ENCODE measurements at regions not wholly inside any gene's neighbourhood (a gene's known extent, or its start where the extent isn't known, plus 50 kb on each side); places are given as distances from the start of the nearest gene placed in this dataset.
"Not testable (repeated sequence)": the region's sequence is repeated elsewhere in the genome, so short reads cannot be mapped to it uniquely, and the experiment has no call there.

DNA sequence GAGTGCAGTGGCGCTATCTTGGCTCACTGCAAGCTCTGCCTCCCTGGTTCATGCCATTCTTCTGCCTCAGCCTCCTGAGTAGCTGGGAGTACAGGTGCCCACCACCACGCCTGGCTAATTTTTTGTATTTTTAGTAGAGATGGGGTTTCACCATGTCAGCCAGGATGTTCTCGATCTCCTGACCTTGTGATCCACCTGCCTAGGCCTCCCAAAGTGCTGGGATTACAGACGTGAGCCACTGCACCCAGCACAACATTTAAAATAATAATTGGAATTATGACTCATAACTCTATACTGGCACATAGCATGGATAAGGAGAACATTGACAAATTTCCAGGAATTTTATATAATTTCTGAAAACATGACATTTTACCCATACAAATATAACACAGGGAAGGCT, 54.2 kb downstream of the DBET start:
- in situ Hi-C loops (cut with MboI); H3K9me1 ChIP-seq (ENCODE audit: control insufficient read depth, insufficient read depth, low read length); BruUV-seq (replicated peaks); H3K9ac ChIP-seq (ENCODE audit: insufficient read depth in 1 of 2, low read depth in 2 of 2, low read length in 2 of 2); H3K9me3 ChIP-seq (replicated peaks; ENCODE audit: control insufficient read depth, insufficient read depth, low read depth, low read length); CTCF ChIA-PET (ENCODE audit: low intra/inter-chr PET ratio); H3K4me3 ChIP-seq; FAIRE-seq; ATAC-seq; H3K27ac ChIP-seq (ENCODE audit: extremely low read depth, low read depth, low read length); H3K36me3 ChIP-seq (ENCODE audit: control insufficient read depth, insufficient read depth, low read length); H4K20me1 ChIP-seq (replicated peaks; ENCODE audit: control insufficient read depth, insufficient read depth, low read length); H3K27me3 ChIP-seq (ENCODE audit: control insufficient read depth in 2 of 2, insufficient read depth in 2 of 2, low read length in 2 of 2); H3K4me2 ChIP-seq (ENCODE audit: insufficient read depth, low read length); DNase-seq (ENCODE audit: extremely low read depth in 1 of 4, low spot score in 3 of 4); H2AFZ ChIP-seq (ENCODE audit: low read depth, low read length); H3K79me2 ChIP-seq (ENCODE audit: control insufficient read depth, insufficient read depth, low read length); POLR2A ChIA-PET; H3K4me1 ChIP-seq (replicated peaks in 1 of 2; ENCODE audit: control insufficient read depth in 2 of 2, insufficient read depth in 2 of 2, low read length in 2 of 2); intact Hi-C loops (cut with micrococcal nuclease): not testable (repeated sequence)
- WGBS (ENCODE audit: insufficient coverage, low coverage, missing lambda C conversion rate), result 4% methylated on average over 3 of the region's 4 CpGs

DNA sequence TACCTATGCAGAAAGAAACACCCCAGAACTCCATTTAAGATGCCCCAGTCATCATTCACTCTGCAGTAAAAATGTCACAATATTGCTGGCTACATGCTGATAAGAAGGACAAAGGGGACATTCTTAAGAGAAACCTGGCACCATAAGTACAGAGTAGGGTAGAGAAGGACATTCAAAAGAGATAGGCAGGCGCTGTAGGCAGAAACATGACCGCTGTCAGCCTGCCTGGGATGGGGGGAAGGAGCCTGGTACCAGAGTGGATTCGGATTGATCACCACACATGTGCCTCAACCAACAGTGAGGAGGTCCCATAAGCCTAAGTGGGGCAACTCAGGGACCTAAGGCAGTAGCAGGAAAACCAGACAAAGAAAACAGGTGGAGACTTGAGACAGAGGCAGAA, 54.1 kb upstream of the DUX4 start:
- H3K79me2 ChIP-seq (ENCODE audit: control insufficient read depth, insufficient read depth, low read length); FAIRE-seq; BruUV-seq (replicated peaks); H3K4me1 ChIP-seq (replicated peaks in 1 of 2; ENCODE audit: control insufficient read depth in 2 of 2, insufficient read depth in 2 of 2, low read length in 2 of 2); H3K4me2 ChIP-seq (ENCODE audit: insufficient read depth, low read length); H3K9me3 ChIP-seq (replicated peaks; ENCODE audit: control insufficient read depth, insufficient read depth, low read depth, low read length); H3K27me3 ChIP-seq (ENCODE audit: control insufficient read depth in 2 of 2, insufficient read depth in 2 of 2, low read length in 2 of 2); DNase-seq (ENCODE audit: extremely low read depth in 1 of 4, low spot score in 3 of 4); CTCF ChIA-PET (ENCODE audit: low intra/inter-chr PET ratio); H2AFZ ChIP-seq (ENCODE audit: low read depth, low read length); H4K20me1 ChIP-seq (replicated peaks; ENCODE audit: control insufficient read depth, insufficient read depth, low read length); H3K27ac ChIP-seq (ENCODE audit: extremely low read depth, low read depth, low read length); H3K9me1 ChIP-seq (ENCODE audit: control insufficient read depth, insufficient read depth, low read length); POLR2A ChIA-PET; H3K9ac ChIP-seq (ENCODE audit: insufficient read depth in 1 of 2, low read depth in 2 of 2, low read length in 2 of 2); in situ Hi-C loops (cut with MboI); H3K4me3 ChIP-seq; ATAC-seq; intact Hi-C loops (cut with micrococcal nuclease); H3K36me3 ChIP-seq (ENCODE audit: control insufficient read depth, insufficient read depth, low read length): not testable (repeated sequence)
- WGBS (ENCODE audit: insufficient coverage, low coverage, missing lambda C conversion rate), result 23% methylated on average over 3 of the region's 3 CpGs
